HG03342 (cell line): ENCODE measurements at regions not wholly inside any gene's neighbourhood (a gene's known extent, or its start where the extent isn't known, plus 50 kb on each side); places are given as distances from the start of the nearest gene placed in this dataset.
"Not testable (repeated sequence)": the region's sequence is repeated elsewhere in the genome, so short reads cannot be mapped to it uniquely, and the experiment has no call there.

Source experiments
- ATAC-seq: cut with Tn5 transposase; IDR thresholded peaks from one replicate; pipeline ENCODE4 v1.9.1; 2021; ENCODE audit warnings: mild to moderate bottlenecking, moderate library complexity; ENCODE audit not compliant: unreplicated experiment

DNA sequence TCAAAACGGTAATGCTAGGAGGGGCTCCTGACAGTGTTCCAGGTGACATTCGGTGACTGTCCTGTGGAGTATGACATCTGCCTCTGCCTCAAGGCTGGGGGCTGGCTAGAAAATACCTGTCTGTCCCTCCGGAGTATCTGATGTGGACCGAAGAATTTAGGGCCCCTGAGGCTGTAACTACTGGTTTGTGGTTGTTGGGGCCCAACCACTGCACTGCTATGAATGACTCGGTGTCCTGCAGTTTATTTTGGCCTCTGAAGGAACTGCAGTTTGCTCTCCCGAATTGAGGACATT lies 198.9 kb upstream of the CAND1 start:
- ATAC-seq, result no peak

DNA sequence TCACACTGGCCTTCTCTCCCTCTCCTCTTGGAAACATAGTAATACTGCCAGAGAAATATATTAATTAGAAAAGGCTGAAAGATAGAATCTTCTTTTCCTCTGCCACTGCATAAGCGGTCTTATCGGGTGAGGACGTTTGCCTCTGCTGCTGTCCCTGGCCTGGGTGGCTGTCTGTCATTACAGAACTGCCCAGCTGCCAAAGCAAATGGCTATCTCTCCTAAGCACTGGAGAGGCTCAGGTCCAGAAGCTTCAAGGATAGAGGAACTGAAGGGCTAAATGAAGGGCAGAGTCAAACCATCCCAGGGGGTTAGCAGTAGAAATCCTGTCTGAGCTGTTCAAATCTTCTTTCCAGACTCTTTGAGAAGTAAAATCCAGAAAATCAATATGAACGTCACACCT lies 198.6 kb upstream of the CAND1 start:
- ATAC-seq, result no peak

DNA sequence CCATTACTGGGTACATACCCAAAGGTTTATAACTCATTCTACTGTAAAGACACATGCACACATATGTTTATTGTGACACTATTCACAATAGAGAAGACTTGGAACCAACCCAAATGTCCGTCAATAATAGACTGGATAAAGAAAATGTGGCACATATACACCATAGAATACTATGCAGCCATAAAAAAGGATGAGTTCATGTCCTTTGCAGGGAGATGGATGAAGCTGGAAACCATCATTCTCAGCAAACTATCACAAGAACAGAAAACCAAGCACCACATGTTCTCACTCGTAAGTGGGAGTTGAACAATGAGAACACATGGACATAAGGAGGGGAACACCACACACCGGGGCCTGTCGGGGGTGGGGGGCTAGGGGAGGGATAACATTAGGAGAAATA lies 196.9 kb upstream of the CAND1 start:
- ATAC-seq, result not testable (repeated sequence)

DNA sequence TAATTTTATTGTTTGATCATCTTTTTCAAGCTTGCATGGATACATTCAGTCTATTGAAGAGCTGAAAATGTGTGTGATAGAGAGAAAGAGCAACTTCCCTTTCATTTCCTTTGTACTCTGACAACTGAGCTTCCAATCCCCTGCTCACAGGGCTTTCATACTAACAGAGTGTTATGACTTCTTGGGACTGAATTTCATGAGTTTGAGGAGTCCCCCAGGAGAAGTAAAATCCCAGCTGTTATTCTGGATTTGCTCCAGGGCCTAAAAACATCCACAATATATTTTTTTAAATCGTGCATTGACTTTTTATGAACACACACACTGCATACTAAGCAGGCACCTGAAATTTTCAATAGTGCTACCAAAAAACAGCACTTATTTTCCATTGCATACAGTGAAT lies 195.8 kb upstream of the CAND1 start:
- no peak for ATAC-seq

DNA sequence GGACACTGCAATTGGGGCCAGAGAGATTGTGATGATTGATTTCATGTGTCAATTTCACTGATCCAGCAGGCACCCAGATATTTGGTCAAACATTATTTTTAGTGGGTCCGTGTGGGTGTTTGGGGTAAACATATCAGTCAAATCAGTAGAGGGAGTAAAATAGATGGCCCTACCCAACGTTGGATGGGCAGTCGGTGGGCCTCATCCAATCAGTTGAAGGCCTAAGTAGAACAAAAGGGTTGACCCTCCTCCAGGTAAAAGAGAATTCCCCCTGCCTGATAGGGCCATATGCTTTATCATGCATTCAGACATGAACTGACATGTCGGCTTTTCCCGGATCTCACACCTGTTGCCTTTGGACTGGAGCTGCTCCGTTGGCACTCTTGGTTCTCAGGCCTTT lies 195.1 kb upstream of the CAND1 start:
- no peak for ATAC-seq

GRCh38 chr12:67077617-67078016 lies 191.5 kb upstream of the CAND1 start:
- ATAC-seq, result no peak

DNA sequence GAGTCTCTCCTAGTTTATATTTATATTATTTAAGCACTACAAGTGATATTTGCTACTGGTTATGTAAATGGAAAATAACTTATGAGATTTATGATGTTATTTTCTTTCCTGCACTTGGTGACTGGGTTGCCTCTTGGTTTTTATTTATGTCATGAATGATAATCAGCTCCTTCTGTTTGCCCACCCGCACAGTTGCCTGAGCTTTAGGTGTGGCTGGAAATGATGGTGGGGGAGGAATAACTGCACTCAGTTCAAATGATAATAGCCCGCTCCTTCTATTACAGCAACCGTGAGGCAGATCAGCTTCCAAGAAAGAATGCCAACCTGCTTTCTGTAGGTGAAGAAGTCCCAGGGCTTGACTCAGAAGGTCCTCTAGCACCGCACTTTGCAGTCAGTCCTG lies 190.2 kb upstream of the CAND1 start:
- ATAC-seq, result no peak

DNA sequence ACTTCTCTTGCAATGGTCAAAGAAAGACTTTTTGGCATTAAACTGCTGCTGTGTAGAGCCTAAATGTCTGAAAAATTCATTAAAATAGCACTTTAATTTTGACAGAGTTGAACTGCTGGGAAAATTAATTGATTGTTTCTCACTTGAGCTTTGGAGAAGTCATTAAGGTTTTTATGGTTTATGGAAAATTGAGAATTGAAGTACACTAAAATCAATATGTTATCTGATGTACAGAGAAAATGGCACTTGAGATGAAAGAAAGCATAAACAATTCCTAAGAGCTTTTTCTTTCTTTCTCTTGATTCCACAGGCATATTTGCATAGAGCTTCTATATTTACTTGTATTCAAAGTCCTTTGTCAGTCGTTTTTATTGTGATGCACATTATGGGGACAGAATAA lies 188.5 kb upstream of the CAND1 start:
- no peak for ATAC-seq

DNA sequence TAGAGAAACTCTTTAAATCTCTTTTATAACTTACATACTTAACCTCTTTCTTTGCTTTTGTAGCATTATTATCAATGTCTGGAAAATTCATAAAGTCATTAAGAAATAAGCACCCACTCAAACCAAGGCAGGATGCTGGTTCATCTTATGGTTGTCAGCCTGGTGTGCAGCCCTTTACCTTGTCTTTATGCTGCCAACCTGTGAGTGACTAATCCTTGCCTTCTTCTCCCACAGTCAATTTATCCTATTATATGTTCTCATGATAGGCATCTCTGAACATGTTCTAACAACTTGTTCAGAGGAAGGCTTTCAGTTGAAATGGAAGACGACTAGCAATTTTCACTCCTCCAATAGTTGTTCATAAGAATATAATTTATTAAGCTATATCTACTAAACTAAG lies 186.9 kb upstream of the CAND1 start:
- ATAC-seq, result no peak

GRCh38 chr12:67085699-67086098 lies 183.5 kb upstream of the CAND1 start:
- no peak for ATAC-seq

DNA sequence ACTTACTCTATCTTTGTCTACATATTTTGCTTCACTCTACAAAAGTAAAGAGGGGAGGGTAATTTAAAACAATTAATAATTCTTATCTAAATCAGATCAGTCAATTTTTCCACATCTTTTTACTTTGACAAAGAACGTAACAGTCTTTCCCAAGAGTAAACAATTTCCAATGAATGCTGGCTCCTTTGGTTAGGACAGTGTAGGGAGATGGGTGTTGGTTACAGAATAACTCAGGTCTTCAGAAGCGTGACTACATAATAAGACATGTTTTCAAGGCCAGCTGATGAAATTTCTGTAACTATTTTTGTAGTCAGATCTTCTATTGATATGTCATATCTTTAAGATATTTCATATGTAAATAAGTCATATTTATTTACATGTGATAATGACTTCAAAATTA lies 183.0 kb upstream of the CAND1 start:
- no peak for ATAC-seq

GRCh38 chr12:67088401-67089118 lies 180.6 kb upstream of the CAND1 start:
- no peak for ATAC-seq

GRCh38 chr12:67091204-67091603 lies 178.0 kb upstream of the CAND1 start:
- no peak for ATAC-seq

DNA sequence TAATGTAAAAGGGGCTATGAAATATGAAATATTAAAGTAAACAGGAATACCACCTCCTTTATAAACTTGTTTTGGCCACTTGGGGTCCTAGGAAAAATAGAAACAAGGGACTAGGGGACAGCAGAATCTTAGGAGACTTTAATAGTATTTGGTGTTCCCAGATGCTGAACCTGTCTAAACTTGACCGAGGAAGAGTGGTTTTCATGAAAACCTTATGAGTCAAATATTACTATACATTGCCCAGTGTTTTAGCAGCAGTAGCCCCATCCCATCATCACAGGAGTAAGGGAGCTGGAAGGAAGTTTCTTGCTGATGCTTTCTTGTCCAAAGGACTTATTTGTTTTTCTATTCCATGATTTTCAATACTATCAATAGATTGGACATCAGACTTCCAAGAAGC lies 177.5 kb upstream of the CAND1 start:
- ATAC-seq, result no peak

DNA sequence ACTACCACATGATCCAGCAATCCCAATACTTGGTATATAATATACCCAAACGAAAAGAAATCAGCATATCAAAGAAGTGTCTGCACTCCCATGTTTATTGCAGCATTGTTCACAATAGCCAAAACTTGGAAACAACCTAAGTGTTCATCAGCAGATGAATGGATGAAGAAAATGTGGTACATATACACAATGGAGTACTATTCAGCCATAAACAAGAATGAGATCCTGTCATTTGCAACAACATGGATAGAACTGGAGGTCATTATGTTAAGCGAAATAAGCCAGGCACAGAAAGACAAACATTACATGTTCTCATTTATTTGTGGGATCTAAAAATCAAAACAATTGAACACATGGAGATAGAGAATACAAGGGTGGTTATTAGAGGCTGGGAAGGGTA lies 176.2 kb upstream of the CAND1 start:
- not testable (repeated sequence) for ATAC-seq

GRCh38 chr12:67096533-67097318 lies 172.4 kb upstream of the CAND1 start:
- no peak for ATAC-seq

DNA sequence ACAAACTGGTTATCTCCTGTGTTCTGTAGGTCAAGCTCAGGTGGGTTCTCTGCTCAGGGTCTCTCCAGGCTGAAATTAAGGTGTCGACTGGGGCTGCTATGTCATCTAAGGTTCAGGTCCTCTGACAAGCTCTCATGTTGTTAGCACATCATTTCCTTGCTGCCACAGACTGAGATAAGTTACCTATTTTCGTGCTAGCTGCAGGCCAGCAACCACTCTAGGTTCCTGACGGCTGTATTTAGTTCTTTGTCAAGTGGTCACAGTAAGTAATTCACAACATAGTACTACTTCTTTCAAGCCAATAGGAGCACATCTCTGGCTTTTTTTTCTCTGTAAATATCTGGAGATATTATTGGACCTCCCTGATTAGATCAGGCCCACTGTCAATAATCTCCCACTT lies 169.3 kb upstream of the CAND1 start:
- no peak for ATAC-seq

DNA sequence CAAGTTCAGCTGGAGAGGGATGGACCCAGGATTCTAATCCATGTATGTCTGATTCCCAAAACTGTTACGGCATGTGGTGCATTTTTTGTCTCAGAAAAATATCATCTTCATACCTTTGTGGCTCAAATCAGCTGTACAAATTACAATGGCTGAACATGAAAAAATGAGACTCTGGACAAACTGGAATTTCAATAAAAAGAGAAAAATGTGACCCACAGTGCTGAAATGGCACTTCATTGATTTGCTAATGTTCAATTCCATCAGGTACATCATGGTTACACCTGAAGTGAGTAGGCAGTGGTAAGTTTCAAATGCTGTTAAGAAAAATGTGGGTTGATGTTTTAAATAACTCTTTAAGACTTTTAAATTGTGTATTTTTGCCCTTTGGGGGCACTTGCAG lies 165.6 kb upstream of the CAND1 start:
- ATAC-seq, result no peak

DNA sequence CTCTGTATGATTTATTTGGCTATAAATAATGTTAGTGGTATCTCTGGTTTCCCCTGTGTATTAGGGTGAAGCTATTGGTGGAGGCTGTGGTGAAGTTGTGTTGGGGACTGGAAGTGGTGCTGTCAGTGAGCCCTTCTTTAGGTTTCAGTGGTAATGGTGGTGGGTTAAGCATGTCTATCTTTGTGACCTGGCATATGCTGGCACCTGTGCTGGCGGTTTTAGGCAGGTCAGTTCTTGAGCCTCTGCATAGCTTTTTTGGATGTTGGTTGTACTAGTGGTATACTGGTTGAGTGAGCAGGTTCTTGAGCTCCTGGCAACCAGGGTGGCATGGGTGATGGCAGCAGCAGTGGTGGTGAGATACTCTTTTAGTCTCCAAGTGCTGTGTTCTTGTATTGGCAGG lies 161.9 kb upstream of the CAND1 start:
- ATAC-seq, result no peak

- no peak for ATAC-seq
Observed at GRCh38 chr12:67107751-67108269, 161.3 kb upstream of the CAND1 start.

DNA sequence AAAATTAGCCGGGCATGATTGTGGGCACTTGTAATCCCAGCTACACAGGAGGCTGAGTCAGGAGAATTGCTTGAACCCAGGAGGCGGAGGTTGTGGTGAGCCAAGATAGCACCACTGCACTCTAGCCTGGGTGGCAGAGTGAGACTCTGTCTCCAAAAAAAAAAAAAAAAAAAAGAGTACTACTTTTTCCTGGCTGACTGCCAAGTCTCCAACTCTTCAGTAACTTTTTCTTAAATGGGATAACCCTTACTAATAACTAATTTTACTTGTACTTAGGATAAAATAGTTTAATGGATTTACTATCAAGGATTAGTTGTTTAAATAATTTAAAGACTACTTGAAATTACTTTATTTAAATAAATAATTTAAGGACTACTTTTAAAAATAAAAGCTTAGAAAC lies 158.8 kb upstream of the CAND1 start:
- not testable (repeated sequence) for ATAC-seq

DNA sequence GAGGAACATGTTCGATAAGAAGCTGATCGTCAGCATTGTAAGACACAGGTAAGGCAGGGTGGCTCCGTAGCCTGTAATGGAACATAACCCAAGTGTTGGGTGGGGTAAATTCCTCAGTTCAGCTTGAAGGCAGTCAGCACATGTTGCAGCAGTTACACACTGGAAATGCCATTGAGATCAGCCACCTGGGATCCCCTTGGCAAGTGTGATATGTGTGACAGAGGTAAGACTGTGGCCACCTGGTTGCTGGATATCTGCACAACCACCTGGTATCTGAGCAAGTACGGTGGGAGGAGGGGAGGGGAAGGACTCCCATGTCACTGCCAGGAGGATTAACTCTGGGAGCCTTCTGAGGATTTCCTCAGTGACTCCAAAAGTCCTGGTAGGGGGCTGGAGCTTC lies 158.0 kb upstream of the CAND1 start:
- no peak for ATAC-seq

DNA sequence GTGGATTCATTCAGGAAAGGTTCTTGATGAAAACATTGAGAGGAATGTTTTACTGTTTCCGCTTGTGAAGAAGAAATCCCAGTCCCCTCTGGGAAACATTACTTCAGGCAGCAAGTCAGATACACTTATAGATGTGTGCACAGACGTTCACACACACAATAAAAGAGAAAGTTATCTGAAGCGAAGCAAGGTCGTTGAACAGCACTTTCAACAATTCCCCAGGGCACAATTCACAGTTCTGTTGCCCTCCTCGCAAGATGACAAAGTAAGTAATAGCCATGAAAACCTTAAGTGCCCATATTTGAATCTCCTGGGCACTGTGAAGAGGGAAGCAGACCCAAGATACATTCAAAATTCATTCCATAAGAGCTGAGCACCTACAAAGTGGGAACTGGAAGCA lies 156.6 kb upstream of the CAND1 start:
- no peak for ATAC-seq
